GM21576 (cell line): ENCODE measurements at regions not wholly inside any gene's neighbourhood (a gene's known extent, or its start where the extent isn't known, plus 50 kb on each side); places are given as distances from the start of the nearest gene placed in this dataset.

Source experiments
- ATAC-seq: cut with Tn5 transposase; IDR thresholded peaks from one replicate; pipeline ENCODE4 v1.9.1; 2021; ENCODE audit warnings: mild to moderate bottlenecking, moderate library complexity; ENCODE audit not compliant: unreplicated experiment

DNA sequence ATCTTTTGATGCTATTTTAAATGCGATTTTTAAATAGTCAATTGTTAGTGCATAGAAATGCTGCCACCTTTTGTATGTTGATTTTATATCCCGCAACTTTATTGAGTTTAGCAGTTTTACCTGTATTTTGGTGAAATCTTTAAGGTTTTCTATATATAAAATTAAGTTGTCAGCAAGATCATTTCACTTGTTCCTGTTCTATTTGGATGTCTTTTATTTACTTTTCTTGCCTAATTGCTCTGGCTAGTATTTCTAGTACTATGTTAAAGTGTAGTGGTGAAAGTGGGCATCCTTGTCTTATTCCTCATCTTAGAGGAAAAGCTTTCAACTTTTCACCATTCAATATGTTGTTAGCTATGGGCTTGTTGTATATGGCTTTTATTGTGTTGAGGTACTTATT lies 813.3 kb upstream of the CELF2 start:
- ATAC-seq = no peak

DNA sequence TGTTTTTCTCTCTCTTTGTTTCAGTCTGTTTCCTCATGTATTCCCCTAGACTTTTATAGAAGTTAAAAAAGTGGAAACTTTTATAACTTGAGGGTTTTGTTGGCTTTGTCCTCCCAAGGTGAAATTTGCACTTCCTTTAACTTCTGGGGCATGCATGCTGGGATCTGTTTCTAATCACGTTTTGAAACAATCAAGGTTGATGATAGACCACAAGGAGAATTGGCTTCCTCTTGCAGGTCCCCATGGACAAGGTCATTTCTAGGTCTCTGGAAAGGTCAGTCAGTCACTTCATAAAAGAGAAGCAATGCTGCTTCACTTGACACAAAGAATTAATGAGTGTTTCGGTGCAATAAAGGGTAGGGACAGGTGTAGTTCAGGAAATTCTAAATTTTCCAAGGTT lies 811.8 kb upstream of the CELF2 start:
- no peak for ATAC-seq

DNA sequence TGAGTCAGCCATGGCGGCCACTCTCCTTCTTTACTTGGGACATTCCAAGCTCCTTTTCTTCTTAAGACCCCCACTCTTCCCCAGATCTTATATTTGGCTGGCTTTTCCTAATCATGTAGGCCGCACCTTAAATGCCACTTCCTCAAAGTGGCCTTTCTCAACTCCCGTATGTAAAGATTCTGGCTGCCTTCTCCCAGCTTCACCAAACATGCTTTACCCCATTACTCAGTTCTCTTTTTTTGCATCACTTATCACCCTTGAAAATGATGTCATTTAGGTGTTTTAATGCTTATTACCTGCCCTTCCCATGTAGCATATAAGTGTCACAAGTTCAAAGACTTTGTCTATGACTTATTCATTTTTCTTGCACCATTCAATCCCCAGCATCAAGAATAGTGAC lies 810.1 kb upstream of the CELF2 start:
- ATAC-seq = no peak

DNA sequence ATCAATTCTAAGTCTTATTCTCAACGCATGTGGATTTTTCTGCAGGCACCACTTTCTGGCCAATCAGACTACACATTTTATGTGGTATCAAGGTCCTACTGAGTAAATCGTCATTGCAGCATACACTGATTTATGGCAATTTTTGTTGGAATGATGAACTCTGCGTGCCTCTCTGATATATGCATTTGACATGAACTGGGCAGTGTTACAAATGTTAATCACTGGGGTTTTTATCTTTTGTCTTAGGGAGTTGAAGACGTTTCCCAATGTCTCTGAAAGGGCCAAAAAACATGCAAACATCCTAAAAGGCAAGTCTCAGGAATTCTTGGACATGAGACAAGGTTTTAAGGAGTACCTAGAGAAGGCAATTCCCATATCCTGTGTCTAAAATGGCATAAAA lies 809.5 kb upstream of the CELF2 start:
- ATAC-seq = no peak

DNA sequence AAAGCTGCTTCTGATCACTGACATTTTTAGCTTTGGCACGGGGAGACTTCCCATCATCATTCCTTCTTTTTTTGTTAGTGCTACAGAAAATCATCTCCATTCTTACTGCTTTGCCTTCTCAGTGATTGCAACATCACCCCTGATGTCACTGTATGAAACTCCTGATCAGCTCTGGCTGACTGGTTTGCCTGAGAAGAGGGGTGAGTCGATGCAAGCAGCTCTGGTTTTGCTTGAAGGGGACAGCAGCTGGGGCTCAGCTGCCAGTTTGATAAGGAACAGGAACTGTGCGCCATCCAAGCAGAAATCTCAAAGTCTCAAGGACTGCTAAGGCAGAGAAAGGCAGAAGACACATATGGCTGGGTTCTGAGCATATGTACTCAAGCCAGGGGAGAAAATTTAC lies 808.5 kb upstream of the CELF2 start:
- peak; percentile 61 for ATAC-seq

DNA sequence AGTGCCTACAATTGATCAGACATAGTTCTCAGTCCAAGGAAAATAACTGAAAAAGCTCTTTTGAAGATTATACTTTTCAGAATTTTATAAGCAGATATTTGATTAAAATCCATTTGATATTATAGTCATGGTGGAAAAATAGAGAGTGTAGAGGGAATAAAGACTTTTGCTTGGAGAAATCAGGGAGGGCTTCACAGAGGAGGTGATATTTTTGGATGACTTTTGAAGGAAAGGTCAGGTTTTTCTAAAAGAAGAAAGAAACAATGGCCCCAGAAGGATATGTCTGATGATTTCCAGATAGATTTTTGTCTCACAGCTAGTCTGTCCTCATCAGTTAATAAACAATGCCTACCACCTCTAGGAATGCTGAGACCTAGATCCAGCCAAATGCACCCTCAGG lies 806.3 kb upstream of the CELF2 start:
- ATAC-seq = no peak

DNA sequence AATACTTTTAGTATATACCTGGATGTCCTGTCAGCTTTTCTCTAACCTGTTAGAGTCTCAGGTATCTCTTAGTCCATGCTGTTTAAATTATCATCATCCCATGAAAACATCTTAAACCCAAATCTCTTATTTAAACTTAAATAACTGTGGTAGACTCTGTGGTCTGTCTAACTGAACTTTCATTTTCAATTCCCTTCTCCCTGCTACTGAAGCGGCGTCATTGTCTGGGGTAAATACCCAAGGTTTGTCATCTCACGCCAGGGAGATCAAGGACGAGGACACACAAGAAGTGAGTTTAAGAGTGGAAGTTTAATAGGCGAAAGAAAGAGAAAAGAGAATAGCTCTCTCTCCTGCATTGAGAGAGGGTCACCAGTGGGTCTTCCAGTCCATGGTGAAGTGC lies 804.4 kb upstream of the CELF2 start:
- no peak for ATAC-seq

DNA sequence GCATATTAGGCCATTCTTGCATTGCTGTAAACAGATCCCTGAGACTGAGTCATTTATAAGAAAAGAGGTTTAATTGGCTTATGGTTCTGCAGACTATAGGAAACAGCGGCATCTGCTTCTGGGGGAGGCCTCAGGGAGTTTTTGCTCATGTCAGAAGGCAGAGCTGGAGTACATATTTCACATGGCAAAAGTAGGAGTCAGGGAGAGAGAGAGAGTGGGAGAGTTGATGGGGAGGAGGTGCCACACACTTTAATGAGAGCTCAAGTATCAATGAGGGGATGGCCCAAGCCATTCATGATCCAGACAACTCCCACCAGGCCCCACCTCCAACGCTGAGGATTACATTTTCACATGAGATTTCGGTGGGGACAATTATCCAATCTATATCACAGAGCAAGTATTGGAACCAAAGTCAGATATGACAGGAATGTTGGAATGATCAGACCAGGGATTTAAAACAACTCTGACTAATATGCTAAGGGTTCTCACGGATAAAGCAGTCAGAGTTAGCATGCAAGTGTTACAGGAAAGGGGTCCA lies 795.3 kb upstream of the CELF2 start:
- ATAC-seq = no peak

DNA sequence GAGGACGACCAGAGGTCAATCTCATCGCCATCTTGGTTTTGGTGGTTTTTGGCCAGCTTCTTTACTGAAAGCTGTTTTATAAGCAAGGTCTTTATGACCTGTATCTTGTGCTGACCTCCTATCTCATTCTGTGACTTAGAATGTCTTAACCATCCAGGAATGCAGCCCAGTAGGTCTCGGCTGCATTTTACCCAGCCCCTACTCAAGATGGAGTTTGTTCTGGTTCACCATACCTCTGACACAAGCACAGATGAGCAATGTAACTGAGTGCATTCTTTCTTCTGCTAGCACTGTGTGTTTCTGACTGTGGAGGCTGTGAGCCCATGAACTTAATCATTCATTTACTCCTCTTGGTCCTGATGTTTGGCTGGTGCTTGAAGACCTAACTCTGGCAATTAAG lies 794.5 kb upstream of the CELF2 start:
- no peak for ATAC-seq

DNA sequence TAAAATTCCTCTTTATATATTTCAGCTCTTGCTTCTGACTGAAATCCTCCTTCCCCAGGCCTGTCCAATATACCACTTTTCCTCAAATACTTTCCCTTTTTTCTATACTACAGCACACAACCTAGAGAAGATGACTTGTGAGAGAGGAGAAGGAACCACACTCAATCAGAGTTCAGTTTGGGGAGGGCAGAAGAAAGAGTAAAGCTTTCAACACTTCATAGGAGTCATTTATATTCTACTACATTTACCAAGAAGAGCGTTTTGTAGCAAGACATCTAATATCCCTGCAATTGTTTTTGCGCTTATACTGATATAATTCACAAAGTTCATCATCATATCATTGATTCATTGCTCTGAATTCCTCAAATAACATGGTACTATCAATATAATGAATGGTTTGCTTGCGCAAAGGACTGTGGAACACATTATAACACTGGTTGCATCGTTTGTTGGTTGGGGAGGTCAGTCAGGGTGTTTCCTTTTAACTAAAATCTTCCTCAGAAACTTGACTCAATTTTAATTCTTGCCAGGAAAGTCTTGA lies 792.5 kb upstream of the CELF2 start:
- no peak for ATAC-seq

DNA sequence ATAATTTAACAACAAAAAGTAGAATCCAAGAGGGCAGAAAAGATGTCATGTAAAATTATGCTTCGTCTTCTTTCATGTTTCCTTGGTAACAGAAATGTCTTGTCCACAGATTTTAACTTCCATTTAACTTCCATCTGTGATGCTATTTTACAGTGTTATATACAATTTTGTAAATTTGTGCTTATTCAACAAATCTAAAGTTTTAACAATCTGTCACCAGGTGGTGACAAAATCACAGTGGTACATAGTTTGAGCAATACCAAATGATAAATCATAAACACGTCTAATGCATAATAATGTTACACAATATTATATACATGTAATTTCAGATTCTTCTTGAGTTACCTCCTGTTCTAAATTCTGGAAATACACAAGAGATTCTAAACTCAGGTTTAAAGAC lies 784.4 kb upstream of the CELF2 start:
- ATAC-seq = no peak

DNA sequence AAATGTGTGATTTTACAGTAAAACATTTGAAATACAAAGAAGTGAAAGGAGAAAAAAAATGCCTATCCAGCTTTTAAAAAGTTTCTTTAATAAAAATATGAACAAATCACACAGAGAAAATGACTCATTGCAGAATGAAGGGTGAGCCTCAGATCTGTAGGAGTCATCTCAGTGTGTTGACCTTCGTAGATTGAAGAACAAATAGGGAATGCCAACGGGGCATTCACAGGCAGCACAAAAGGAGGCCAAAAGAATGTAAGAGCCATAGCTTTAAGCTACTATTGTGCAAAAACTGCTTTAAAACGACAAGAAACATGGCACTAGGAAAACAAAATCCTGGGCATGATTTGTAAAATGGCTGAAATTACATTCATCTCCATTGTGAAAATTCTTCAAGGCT lies 782.7 kb upstream of the CELF2 start:
- no peak for ATAC-seq

DNA sequence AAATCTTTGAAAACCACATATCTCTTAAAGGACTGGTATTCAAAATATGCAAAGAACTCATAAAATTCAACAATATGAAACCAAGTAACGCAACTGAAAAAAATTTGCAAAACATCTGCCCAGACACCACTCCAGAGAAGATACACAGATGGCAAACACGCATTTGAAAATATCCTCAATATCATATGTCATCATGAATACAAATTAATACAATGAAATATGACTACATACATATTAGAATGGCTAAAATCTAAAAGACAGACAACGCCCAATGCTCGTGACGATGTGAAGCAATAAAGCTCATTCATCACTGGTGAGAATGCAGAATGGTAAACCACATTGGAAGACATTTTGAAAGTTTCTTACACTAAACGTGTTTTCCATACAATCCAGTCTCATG lies 770.1 kb upstream of the CELF2 start:
- ATAC-seq = no peak

DNA sequence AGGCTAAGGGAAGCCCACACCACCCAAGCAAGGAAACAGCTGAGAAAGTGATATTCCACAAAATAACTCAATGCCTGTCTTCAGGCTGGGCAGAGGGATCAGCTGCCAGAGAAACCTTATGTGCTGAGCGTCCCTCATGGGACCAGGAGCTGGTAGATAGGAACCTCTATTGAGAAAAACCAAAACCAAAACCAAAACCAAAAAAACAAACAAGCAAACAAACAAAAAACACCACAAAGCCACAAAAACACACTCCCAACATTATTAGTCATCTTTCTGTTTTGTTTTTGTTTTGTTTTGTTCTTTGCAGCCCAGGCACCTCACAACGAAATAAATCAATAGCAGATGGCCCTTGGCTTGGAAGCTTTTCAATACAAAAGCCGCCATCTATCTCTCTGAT lies 760.8 kb upstream of the CELF2 start:
- ATAC-seq = no peak

DNA sequence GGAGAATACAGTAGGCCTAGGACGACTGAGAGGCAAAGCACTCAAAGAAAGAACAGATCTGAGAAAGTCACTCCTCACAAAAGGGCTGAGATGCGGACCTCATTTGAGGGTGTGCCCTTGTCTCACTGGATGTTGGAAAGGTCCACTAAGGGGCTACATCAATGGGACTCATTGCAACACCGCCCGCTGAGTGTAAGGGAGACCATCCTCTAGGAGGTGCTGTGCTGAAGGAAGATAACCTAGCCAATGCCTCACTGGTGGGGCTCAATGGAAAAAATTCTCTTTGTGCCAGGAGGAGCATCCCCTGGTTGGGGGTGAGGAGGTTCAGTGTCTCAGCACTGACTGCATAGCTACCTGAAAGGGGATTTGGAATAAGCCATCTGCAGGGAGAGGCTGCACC lies 758.7 kb upstream of the CELF2 start:
- no peak for ATAC-seq

DNA sequence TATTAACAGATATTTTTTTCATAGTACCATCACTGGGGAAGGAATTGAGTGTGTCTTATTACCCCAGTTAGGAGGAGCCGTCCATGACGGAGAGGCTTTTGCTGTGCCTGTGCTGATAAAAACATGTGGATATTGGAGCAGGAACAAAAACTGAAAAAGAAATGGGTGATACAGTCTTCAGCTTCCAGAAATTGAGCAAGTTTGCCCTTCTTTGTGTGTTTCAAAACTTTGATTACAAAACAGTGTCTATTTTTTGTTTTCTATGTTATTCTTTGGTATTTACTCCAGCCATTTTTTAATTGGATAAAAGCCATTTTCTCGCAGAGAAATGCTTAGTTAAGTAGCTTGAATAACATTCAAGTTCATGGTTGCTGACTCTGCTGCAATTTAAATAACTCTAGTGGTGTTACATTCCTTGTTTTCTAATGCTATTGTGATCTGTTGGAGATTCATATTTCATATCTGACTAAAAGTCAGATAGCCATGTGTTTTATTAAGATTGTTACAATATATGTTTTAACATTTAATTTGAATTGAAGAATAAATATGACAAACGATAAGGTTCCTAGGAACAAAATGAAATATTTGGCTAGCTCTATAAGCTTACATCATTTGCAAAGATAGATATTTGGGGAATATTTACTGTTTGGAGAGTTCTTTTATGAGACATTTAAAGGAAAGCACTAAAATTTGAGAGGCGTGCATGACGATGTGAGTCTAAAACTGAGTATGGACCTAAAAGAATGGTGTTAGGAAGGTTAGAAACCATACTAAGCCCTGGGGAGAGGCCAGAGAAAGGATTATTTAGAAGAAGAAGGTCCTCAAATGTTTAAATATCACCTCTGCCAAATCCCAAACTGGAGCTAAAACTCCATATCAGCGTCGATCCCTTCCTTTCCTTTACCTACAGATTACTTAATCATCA lies 747.3 kb upstream of the CELF2 start:
- ATAC-seq = no peak

DNA sequence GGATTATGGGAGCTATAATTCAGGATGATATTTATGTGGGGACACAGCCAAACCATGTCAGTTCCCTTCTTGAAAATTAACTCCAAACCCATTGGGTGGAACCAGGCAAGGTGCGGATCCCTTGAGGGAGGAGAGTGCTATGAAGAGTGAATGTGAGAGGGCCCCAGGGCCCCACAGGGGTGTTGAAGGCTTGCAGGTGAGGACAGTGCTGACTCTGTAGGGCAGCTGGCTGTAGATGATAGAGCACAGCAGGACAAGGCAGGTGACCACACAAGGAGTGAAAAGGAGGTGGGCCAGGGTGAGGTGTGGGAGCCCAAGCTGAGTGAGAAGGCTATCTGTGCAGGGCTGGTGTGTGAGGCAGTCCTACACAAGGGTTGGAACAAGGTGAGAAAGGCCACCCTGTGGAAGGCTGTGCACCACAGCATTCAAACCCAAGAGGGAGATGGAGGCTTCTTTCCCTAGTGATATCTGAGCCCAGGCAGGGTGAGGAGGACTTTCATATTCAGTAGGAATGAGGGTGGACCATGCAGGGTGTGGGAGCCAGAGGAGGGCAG lies 746.0 kb upstream of the CELF2 start:
- no peak for ATAC-seq

DNA sequence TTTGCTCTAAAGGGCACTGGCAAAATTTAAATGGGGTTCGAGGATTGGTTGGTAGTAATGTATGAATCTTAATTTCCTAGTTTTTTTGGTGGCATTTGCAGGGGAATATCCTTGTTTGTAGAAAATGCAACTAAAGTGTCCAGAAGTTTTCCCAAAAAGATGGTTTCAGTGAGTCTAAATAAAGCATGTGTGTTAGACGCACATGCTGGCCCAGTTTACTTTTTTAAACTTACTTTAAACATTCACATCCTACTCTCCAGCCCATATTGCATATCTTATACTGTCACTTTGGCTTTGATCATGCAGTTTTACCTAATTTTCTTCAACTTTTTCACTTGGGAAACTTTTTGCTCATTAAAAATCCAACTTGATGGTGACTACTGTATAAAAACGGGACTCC lies 744.0 kb upstream of the CELF2 start:
- no peak for ATAC-seq

DNA sequence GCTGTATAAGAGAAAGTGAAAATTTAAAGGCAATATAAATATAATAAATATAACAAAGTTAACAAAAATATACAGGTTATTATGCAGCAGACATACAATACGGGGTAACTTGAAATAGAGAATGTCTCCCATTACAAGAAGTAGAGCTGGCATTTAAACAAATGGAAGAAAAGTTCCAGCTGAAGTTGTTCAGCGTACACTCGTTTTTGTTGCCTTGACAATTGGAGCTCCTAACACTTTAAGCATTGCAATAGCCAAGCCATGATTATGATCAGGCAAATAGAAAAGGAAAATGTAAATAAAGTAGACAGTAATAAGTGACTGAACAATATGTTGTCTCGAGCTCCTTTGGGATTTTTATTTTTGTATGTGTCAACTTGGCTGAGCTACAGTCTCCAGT lies 737.8 kb upstream of the CELF2 start:
- no peak for ATAC-seq

DNA sequence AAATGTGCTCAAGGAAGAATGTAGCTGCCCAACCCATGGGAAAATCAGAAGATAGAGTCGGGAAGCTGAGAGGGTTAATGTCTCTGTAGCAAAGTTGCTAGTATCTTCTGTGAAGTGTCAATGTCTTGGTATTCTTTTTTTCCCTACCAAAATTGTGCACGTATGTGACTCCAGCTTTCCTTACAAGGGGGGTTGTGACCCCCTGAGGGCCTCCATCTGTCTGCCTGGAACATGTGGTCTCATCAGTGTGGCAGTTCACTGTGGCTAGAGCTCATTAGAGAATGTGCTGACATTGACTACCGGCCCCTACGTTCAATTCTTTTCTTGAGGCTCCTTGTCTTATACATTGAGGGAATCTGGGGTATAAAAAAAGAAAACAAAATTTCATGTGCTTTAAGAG lies 725.2 kb upstream of the CELF2 start:
- ATAC-seq = no peak

DNA sequence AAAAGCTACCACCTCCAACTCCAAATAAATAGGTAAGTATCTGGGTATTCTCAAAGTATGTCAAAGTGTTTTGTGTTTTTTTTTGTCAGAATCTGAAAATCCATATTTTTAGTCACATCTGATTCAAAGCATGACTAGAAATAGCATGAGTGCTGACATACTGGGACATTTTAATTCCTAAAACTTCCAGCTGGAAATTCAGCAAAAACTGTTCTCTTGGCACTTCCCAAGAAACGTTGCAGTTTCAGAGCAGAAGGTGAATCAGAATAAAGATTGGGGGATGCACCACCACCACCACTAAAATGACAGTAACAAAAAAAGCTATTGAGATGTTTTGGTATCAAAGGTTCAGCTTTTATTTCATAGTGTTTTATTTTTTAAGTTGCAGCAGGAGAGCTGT lies 724.6 kb upstream of the CELF2 start:
- no peak for ATAC-seq

DNA sequence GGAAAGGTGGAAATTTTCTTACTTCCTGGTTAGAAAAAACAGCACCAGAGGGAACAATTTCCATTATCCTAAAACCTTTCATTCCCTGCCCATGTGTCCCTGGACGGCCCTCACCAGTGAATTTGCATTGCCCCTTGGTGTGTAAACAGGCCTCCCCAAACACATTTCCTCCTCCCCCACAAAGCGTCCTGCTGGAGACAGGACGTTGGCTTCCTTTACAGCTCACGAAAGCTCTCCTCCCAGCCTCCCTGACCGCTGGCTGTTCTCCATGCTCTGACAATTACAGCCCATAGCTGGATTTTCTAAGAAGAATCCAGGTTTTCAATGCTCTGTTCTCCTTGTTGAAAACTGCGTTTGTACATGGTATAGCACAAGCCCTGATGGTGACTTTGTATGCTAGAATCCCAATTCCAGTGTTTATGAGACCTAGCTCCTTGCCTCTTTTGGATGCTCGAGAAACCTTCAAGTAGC lies 724.2 kb upstream of the CELF2 start:
- ATAC-seq = no peak
